ENCODE measurements at regions not wholly inside any gene's neighbourhood (a gene's known extent, or its start where the extent isn't known, plus 50 kb on each side); places are given as distances from the start of the nearest gene placed in this dataset.
"Not testable (repeated sequence)": the region's sequence is repeated elsewhere in the genome, so short reads cannot be mapped to it uniquely, and the experiment has no call there.

GRCh38 chr12:131206630-131207299 is 253.1 kb downstream of the ADGRD1 start:
- not testable (repeated sequence) for H3K4me3 ChIP-seq (ENCODE audit: low read length); H3K9ac ChIP-seq (ENCODE audit: low read length); H3K4me1 ChIP-seq (ENCODE audit: control insufficient read depth, insufficient read depth, low read length); H3K36me3 ChIP-seq (ENCODE audit: control insufficient read depth, insufficient read depth, low read length); H3K27me3 ChIP-seq (ENCODE audit: control insufficient read depth, insufficient read depth, low read length); H3K27ac ChIP-seq (ENCODE audit: low read depth, low read length)

DNA sequence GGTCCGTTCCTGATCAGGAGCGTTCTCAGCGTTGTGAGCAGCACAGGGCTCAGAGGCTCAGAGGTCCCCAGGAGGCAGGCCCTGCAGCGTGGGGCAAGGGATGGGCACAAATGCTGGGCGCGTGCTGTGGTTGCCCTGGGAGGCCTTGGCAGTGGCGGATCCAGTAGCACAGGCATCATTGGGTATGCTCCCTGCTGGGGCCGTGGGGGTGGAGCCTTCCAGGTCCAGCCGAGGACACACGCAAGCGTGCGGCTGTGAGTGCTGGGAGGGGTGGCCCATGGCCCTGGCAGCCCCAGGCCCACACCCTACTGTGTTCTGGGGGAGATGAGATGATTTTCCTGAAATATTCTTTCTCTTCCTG is 253.6 kb downstream of the ADGRD1 start:
- not testable (repeated sequence) for H3K4me1 ChIP-seq (ENCODE audit: control insufficient read depth, insufficient read depth, low read length); H3K36me3 ChIP-seq (ENCODE audit: control insufficient read depth, insufficient read depth, low read length); H3K9ac ChIP-seq (ENCODE audit: low read length); H3K4me3 ChIP-seq (ENCODE audit: low read length); H3K27ac ChIP-seq (ENCODE audit: low read depth, low read length); H3K27me3 ChIP-seq (ENCODE audit: control insufficient read depth, insufficient read depth, low read length)

DNA sequence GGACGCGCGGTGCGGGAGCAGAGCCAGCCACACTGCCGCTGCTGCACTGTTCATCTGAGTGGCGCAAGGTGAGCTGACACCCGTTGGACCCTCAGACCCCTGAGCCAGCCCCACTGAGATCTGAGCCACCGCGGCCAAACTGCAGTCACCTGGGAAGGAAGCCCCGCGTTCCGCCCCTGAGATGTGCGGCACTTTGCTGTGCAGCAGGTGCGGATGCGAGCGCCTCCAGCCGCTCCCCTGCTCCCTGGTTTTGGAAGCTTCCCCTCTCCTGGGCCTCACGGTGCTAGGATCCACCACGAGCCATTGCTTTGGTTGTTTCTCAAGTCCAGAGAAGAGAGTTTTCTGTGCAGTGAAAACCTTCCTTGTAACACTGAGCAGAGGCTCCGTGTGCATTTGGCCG is 254.1 kb downstream of the ADGRD1 start:
- H3K9ac ChIP-seq (ENCODE audit: low read length); H3K27ac ChIP-seq (ENCODE audit: low read depth, low read length); H3K27me3 ChIP-seq (ENCODE audit: control insufficient read depth, insufficient read depth, low read length); H3K4me3 ChIP-seq (ENCODE audit: low read length); H3K4me1 ChIP-seq (ENCODE audit: control insufficient read depth, insufficient read depth, low read length); H3K36me3 ChIP-seq (ENCODE audit: control insufficient read depth, insufficient read depth, low read length): not testable (repeated sequence)

GRCh38 chr12:131208425-131208824 is 254.7 kb downstream of the ADGRD1 start:
- no peaks in the 10 kb centered on the region for H3K36me3 ChIP-seq (ENCODE audit: control insufficient read depth, insufficient read depth, low read length)
- no peaks in the 10 kb centered on the region for H3K27me3 ChIP-seq (ENCODE audit: control insufficient read depth, insufficient read depth, low read length)
- no peak overlapping the region for H3K27ac ChIP-seq (ENCODE audit: low read depth, low read length)
- H3K9ac ChIP-seq (ENCODE audit: low read length), result no peak overlapping the region
- H3K4me1 ChIP-seq (ENCODE audit: control insufficient read depth, insufficient read depth, low read length), result no peaks in the 10 kb centered on the region
- no peak overlapping the region for H3K4me3 ChIP-seq (ENCODE audit: low read length)

GRCh38 chr12:131209082-131210070 is 255.7 kb downstream of the ADGRD1 start:
- H3K36me3 ChIP-seq (ENCODE audit: control insufficient read depth, insufficient read depth, low read length), result no peaks in the 10 kb centered on the region
- no peak overlapping the region for H3K4me3 ChIP-seq (ENCODE audit: low read length)
- no peak overlapping the region for H3K27ac ChIP-seq (ENCODE audit: low read depth, low read length)
- H3K9ac ChIP-seq (ENCODE audit: low read length), result no peak overlapping the region
- H3K27me3 ChIP-seq (ENCODE audit: control insufficient read depth, insufficient read depth, low read length), result no peaks in the 10 kb centered on the region
- H3K4me1 ChIP-seq (ENCODE audit: control insufficient read depth, insufficient read depth, low read length), result no peaks in the 10 kb centered on the region

GRCh38 chr12:131210506-131211339 is 257.0 kb downstream of the ADGRD1 start:
- Histone ChIP-seq H3K9ac (ENCODE audit: low read length) (no peak overlapping the region), H3K27ac (ENCODE audit: low read depth, low read length) (no peak overlapping the region), H3K4me1 (ENCODE audit: control insufficient read depth, insufficient read depth, low read length) (no peaks in the 10 kb centered on the region), H3K4me3 (ENCODE audit: low read length) (no peak overlapping the region), H3K27me3 (ENCODE audit: control insufficient read depth, insufficient read depth, low read length) (no peaks in the 10 kb centered on the region), H3K36me3 (ENCODE audit: control insufficient read depth, insufficient read depth, low read length) (no peaks in the 10 kb centered on the region)

DNA sequence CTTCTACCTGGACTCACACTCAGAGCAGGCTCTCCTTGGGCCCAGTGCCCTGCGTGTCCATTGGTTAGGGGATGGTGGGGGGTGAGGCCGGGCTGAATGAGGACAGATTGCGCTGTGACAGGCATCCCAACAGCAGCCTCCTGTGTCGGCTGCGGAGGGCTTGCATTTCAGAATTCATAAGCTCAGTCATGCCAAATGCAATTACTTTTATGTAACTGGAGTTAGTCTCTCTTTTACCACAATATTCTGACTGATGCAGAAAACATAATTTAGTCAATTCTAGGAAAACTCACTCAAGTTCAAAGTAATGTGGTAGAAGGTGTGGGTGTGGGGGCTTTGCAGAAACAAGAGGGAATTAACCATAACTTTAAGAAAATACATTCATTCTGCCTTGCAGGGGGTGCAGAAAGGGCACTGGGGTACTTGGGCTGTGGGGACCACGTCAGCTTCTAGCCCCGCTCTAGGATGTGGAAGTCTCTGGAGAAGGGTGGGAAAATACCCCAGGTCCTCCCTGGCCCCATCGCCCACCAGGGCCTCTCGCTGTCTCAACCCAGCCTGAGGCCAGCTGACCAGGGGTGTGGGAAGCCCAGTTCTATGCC is 257.7 kb downstream of the ADGRD1 start:
- H3K27ac ChIP-seq (ENCODE audit: low read depth, low read length), result no peak overlapping the region
- no peaks in the 10 kb centered on the region for H3K27me3 ChIP-seq (ENCODE audit: control insufficient read depth, insufficient read depth, low read length)
- H3K4me3 ChIP-seq (ENCODE audit: low read length), result no peak overlapping the region
- no peaks in the 10 kb centered on the region for H3K36me3 ChIP-seq (ENCODE audit: control insufficient read depth, insufficient read depth, low read length)
- H3K9ac ChIP-seq (ENCODE audit: low read length), result no peak overlapping the region
- no peaks in the 10 kb centered on the region for H3K4me1 ChIP-seq (ENCODE audit: control insufficient read depth, insufficient read depth, low read length)

GRCh38 chr12:131213896-131214442 is 260.3 kb downstream of the ADGRD1 start:
- Histone ChIP-seq H3K27ac (ENCODE audit: low read depth, low read length) (no peak overlapping the region), H3K36me3 (ENCODE audit: control insufficient read depth, insufficient read depth, low read length) (no peaks in the 10 kb centered on the region), H3K9ac (ENCODE audit: low read length) (no peak overlapping the region)

GRCh38 chr12:131214936-131215335 is 261.2 kb downstream of the ADGRD1 start:
- H3K9ac ChIP-seq (ENCODE audit: low read length); H3K4me3 ChIP-seq (ENCODE audit: low read length); H3K4me1 ChIP-seq (ENCODE audit: control insufficient read depth, insufficient read depth, low read length); H3K27me3 ChIP-seq (ENCODE audit: control insufficient read depth, insufficient read depth, low read length); H3K36me3 ChIP-seq (ENCODE audit: control insufficient read depth, insufficient read depth, low read length); H3K27ac ChIP-seq (ENCODE audit: low read depth, low read length): not testable (repeated sequence)

More at GRCh38 chr12:131213896-131214442, 260.3 kb downstream of the ADGRD1 start:
- no peaks in the 10 kb centered on the region for H3K4me1 ChIP-seq (ENCODE audit: control insufficient read depth, insufficient read depth, low read length)
- no peak overlapping the region for H3K4me3 ChIP-seq (ENCODE audit: low read length)
- no peaks in the 10 kb centered on the region for H3K27me3 ChIP-seq (ENCODE audit: control insufficient read depth, insufficient read depth, low read length)

GRCh38 chr12:131216587-131216986 is 262.9 kb downstream of the ADGRD1 start:
- H3K4me1 ChIP-seq (ENCODE audit: control insufficient read depth, insufficient read depth, low read length); H3K36me3 ChIP-seq (ENCODE audit: control insufficient read depth, insufficient read depth, low read length); H3K4me3 ChIP-seq (ENCODE audit: low read length); H3K9ac ChIP-seq (ENCODE audit: low read length); H3K27me3 ChIP-seq (ENCODE audit: control insufficient read depth, insufficient read depth, low read length); H3K27ac ChIP-seq (ENCODE audit: low read depth, low read length): not testable (repeated sequence)

GRCh38 chr12:131217024-131217586 is 263.4 kb downstream of the ADGRD1 start:
- Histone ChIP-seq H3K4me3 (ENCODE audit: low read length) (no peak overlapping the region), H3K27me3 (ENCODE audit: control insufficient read depth, insufficient read depth, low read length) (no peaks in the 10 kb centered on the region), H3K4me1 (ENCODE audit: control insufficient read depth, insufficient read depth, low read length) (no peaks in the 10 kb centered on the region), H3K27ac (ENCODE audit: low read depth, low read length) (no peak overlapping the region), H3K9ac (ENCODE audit: low read length) (no peak overlapping the region), H3K36me3 (ENCODE audit: control insufficient read depth, insufficient read depth, low read length) (no peaks in the 10 kb centered on the region)

Measured in rectal smooth muscle tissue (tissue), 1 donor.